ENCODE measurements at regions not wholly inside any gene's neighbourhood (a gene's known extent, or its start where the extent isn't known, plus 50 kb on each side); places are given as distances from the start of the nearest gene placed in this dataset.

GRCh38 chr16:50884066-50884860, 142.4 kb downstream of the CYLD start:
- no peak overlapping the region for H3K4me3 ChIP-seq (replicated peaks in 1 of 2; ENCODE audit: low read depth in 2 of 2, low read length in 2 of 2)
- peak; percentile 19 for TF ChIP-seq CTCF (IDR thresholded peaks at IDR 0.05; ENCODE audit: low read depth, low read length)
- no peak for DNase-seq (ENCODE audit: low read depth in 2 of 2)

- TF ChIP-seq CTCF (IDR thresholded peaks at IDR 0.05; ENCODE audit: low read depth, low read length) = no peak
- H3K4me3 ChIP-seq (replicated peaks in 1 of 2; ENCODE audit: low read depth in 2 of 2, low read length in 2 of 2) = no peak overlapping the region
- DNase-seq (ENCODE audit: low read depth in 2 of 2) = no peak
Measured at GRCh38 chr16:50881956-50882355, 140.1 kb downstream of the CYLD start.

GRCh38 chr16:50881331-50881830, 139.5 kb downstream of the CYLD start:
- no peak for DNase-seq (ENCODE audit: low read depth in 2 of 2)
- H3K4me3 ChIP-seq (replicated peaks in 1 of 2; ENCODE audit: low read depth in 2 of 2, low read length in 2 of 2) = no peak overlapping the region
- no peak for TF ChIP-seq CTCF (IDR thresholded peaks at IDR 0.05; ENCODE audit: low read depth, low read length)

GRCh38 chr16:50880926-50881325, 139.0 kb downstream of the CYLD start:
- no peak for TF ChIP-seq CTCF (IDR thresholded peaks at IDR 0.05; ENCODE audit: low read depth, low read length)
- DNase-seq (ENCODE audit: low read depth in 2 of 2) = no peak
- H3K4me3 ChIP-seq (replicated peaks in 1 of 2; ENCODE audit: low read depth in 2 of 2, low read length in 2 of 2) = no peak overlapping the region

- no peak overlapping the region for H3K4me3 ChIP-seq (replicated peaks in 1 of 2; ENCODE audit: low read depth in 2 of 2, low read length in 2 of 2)
- TF ChIP-seq CTCF (IDR thresholded peaks at IDR 0.05; ENCODE audit: low read depth, low read length) = no peak
- no peak for DNase-seq (ENCODE audit: low read depth in 2 of 2)
Measured at GRCh38 chr16:50879873-50880695, 138.2 kb downstream of the CYLD start.

- no peak for TF ChIP-seq CTCF (IDR thresholded peaks at IDR 0.05; ENCODE audit: low read depth, low read length)
- DNase-seq (ENCODE audit: low read depth in 2 of 2) = no peak
- no peak overlapping the region for H3K4me3 ChIP-seq (replicated peaks in 1 of 2; ENCODE audit: low read depth in 2 of 2, low read length in 2 of 2)
Measured at GRCh38 chr16:50878966-50879615, 137.2 kb downstream of the CYLD start.

Measured in cardiac fibroblast (primary cell).